GM19099 (cell line): ENCODE measurements at regions not wholly inside any gene's neighbourhood (a gene's known extent, or its start where the extent isn't known, plus 50 kb on each side); places are given as distances from the start of the nearest gene placed in this dataset.

ENCODE experiments used
- POLR2A ChIP-seq: IDR thresholded peaks from 3 replicates; pipeline ENCODE4 v1.6.1; 2011; ENCODE audit warnings: low read depth; ENCODE audit not compliant: insufficient read length; ENCODE audit errors: extremely low read depth

DNA sequence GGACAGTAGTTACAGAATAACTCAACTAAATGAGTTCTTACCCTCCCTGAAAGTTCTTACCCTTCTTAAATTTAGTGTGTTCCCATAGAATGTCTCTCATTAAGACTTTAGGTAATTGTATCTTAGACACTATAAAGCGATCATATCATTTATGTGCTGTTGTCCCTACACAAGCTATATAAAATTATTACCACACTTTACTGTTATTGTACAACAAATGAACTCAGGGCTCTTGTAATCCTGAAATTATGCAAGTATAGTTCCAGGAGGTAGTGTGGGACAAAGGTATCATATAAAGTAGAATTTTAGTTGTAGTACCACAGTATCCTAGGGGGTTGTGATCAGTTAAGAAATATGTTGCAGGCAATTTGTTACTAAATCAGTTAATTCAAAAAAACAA lies 167.4 kb upstream of the CARMIL1 start:
- no peak for TF ChIP-seq POLR2A

- TF ChIP-seq POLR2A, result no peak
These were observed 166.8 kb upstream of the CARMIL1 start for GRCh38 chr6:25112322-25112773.

- TF ChIP-seq POLR2A, result no peak
These were observed 165.7 kb upstream of the CARMIL1 start for GRCh38 chr6:25113436-25113835.

GRCh38 chr6:25118038-25118437 lies 161.1 kb upstream of the CARMIL1 start:
- no peak for TF ChIP-seq POLR2A

GRCh38 chr6:25121186-25121585 lies 158.0 kb upstream of the CARMIL1 start:
- no peak for TF ChIP-seq POLR2A

GRCh38 chr6:25122001-25122400 lies 157.2 kb upstream of the CARMIL1 start:
- TF ChIP-seq POLR2A, result no peak

GRCh38 chr6:25122622-25123237 lies 156.4 kb upstream of the CARMIL1 start:
- no peak for TF ChIP-seq POLR2A

GRCh38 chr6:25124216-25124715 lies 154.9 kb upstream of the CARMIL1 start:
- no peak for TF ChIP-seq POLR2A

DNA sequence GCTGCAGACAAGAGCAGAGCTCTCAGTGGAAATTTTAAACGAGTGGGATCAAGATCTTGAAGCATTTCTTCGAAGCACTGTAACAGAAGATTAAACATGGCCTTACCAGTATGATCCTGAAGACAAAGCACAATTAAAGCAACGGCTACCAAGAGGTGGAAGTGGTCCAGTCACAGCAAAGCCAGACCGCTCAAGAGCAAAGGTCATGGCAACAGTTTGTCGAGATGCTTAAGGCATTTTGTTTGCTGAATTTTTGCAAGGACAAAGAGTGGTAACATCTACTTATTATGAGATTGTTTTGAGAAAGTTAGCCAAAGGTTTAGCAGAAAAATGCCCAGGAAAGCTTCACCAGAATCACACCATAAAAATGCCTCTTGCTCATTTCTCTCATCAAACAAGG lies 153.4 kb upstream of the CARMIL1 start:
- no peak for TF ChIP-seq POLR2A

DNA sequence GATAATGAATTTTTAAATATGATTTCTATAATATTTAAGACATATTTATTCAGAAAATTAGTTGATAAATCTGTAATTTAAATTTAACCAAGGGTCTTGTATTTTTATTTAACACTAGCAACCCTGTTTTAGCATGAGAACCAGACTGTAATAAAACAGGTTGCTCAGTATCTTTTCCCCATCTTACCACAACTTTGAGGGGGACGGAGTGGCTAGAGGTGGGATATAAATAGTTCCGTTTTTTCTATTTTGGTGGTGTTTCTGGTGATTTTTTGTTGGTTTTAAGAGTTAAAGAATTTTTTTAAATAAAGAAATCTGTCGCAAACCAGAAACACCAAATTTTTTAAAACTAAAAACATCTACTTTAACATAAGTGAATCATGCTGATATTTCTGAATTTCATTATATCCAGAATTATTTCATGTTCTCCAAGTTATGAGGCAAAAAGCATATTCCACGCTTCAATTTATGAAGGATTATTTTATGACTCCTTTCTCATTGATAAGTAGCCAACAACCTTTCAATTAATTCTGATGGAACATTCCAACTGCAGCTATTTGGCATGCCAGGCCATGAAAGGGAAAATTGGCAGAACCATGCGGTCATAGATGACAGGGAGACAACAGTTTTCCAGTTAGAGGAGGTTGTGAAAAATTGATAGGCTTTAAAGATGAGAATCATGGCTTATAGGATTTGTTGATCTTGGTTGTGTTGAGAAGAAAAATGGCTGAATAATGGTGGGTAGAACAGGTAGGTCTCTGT lies 151.9 kb upstream of the CARMIL1 start:
- no peak for TF ChIP-seq POLR2A

- no peak for TF ChIP-seq POLR2A
These were observed 148.7 kb upstream of the CARMIL1 start for GRCh38 chr6:25130518-25130917.

GRCh38 chr6:25132934-25133333 lies 146.2 kb upstream of the CARMIL1 start:
- no peak for TF ChIP-seq POLR2A

GRCh38 chr6:25133568-25133967 lies 145.6 kb upstream of the CARMIL1 start:
- TF ChIP-seq POLR2A, result no peak

GRCh38 chr6:25136854-25137253 lies 142.3 kb upstream of the CARMIL1 start:
- TF ChIP-seq POLR2A, result no peak

GRCh38 chr6:25137480-25137879 lies 141.7 kb upstream of the CARMIL1 start:
- TF ChIP-seq POLR2A, result no peak

GRCh38 chr6:25137916-25138232 lies 141.3 kb upstream of the CARMIL1 start:
- no peak for TF ChIP-seq POLR2A
